DND-41 (cell line): ENCODE measurements at regions not wholly inside any gene's neighbourhood (a gene's known extent, or its start where the extent isn't known, plus 50 kb on each side); places are given as distances from the start of the nearest gene placed in this dataset.
A peak's percentile ranks its signal among the peaks of the same experiment; 100 is the strongest.

ENCODE experiments used
- ATAC-seq: fragments of 200-7000 bp; cut with Tn5 transposase; 3 replicates; pipeline ENCODE4 v1.9.1; 2021; ENCODE audit warnings: low read depth; ENCODE audit not compliant: insufficient read depth
- DNase-seq: peaks from one replicate; pipeline ENCODE4 v3.0.0-alpha.2; 2020
- H2AFZ ChIP-seq: 2 replicates; pipeline ENCODE4 v1.6.0; 2012; ENCODE audit warnings: low read depth, low read length
- H3K27ac ChIP-seq: 2 replicates; pipeline ENCODE4 v1.5.1; 2012; ENCODE audit warnings: low read length, inconsistent platforms
- H3K27me3 ChIP-seq: fragments of 200-600 bp; sonication (generic); 2 replicates; pipeline ENCODE4 v1.6.0; 2012; ENCODE audit warnings: low read length, mild to moderate bottlenecking, inconsistent platforms; ENCODE audit not compliant: insufficient read depth, poor library complexity
- H3K36me3 ChIP-seq: 2 replicates; pipeline ENCODE4 v1.5.1; 2012; ENCODE audit warnings: low read length, inconsistent platforms; ENCODE audit not compliant: insufficient read depth
- H3K4me1 ChIP-seq: 2 replicates; pipeline ENCODE4 v1.5.1; 2012; ENCODE audit warnings: mild to moderate bottlenecking, low read length; ENCODE audit not compliant: insufficient read depth
- H3K4me2 ChIP-seq: 2 replicates; pipeline ENCODE4 v1.6.0; 2012; ENCODE audit warnings: mild to moderate bottlenecking, moderate library complexity, low read length, inconsistent platforms; ENCODE audit not compliant: insufficient read depth
- H3K4me3 ChIP-seq, 2 experiments: fragments of 200-600 bp in 1 of 2; shearing (Covaris generic) in 1 of 2; 2 replicates each; pipeline ENCODE4 v1.5.1; 2012 to 2016; ENCODE audit warnings: inconsistent platforms in 2 of 2, low read length in 2 of 2, mild to moderate bottlenecking in 2 of 2, low read depth in 1 of 2, moderate library complexity in 1 of 2
- H3K79me2 ChIP-seq: 2 replicates; pipeline ENCODE4 v1.6.0; 2012; ENCODE audit warnings: low read length, inconsistent platforms; ENCODE audit not compliant: insufficient read depth
- H3K9ac ChIP-seq: 2 replicates; pipeline ENCODE4 v1.6.0; 2012; ENCODE audit warnings: low read depth, mild to moderate bottlenecking, inconsistent platforms, low read length, moderate library complexity
- H3K9me3 ChIP-seq: 2 replicates; pipeline ENCODE4 v1.5.1; 2012; ENCODE audit warnings: low read length, moderate library complexity, mild to moderate bottlenecking, inconsistent platforms; ENCODE audit not compliant: insufficient read depth, severe bottlenecking
- H4K20me1 ChIP-seq: 2 replicates; pipeline ENCODE4 v1.6.0; 2012; ENCODE audit warnings: low read length; ENCODE audit not compliant: insufficient read depth
- CTCF ChIP-seq: IDR thresholded peaks from 2 replicates; pipeline ENCODE4 v1.5.1; 2012; ENCODE audit warnings: borderline replicate concordance, low read length, moderate library complexity, mild to moderate bottlenecking; ENCODE audit not compliant: poor library complexity, severe bottlenecking; ENCODE audit errors: extremely low read depth
- EZH2 ChIP-seq: IDR thresholded peaks from 3 replicates; pipeline ENCODE4 v1.6.1; 2012; ENCODE audit warnings: borderline replicate concordance, low read depth, mild to moderate bottlenecking, moderate library complexity, low read length, inconsistent platforms; ENCODE audit not compliant: severe bottlenecking

- H4K20me1 ChIP-seq = no peaks in the 10 kb centered on the region
- no peaks in the 10 kb centered on the region for H3K79me2 ChIP-seq
- no peaks in the 10 kb centered on the region for H3K27me3 ChIP-seq
- H3K4me3 ChIP-seq = no peak overlapping the region
- H3K4me1 ChIP-seq = no peaks in the 10 kb centered on the region
- H2AFZ ChIP-seq = peak overlapping the region; percentile 20; the same call in 1 of the 2 replicates
- H3K27ac ChIP-seq = no peak overlapping the region
- H3K36me3 ChIP-seq = no peaks in the 10 kb centered on the region
- DNase-seq (no peak), ATAC-seq (no peak)
- no peak overlapping the region for H3K4me2 ChIP-seq
- no peak for TF ChIP-seq EZH2
- TF ChIP-seq CTCF = no peak
- no peak overlapping the region for H3K9ac ChIP-seq
- H3K9me3 ChIP-seq = no peaks in the 10 kb centered on the region
Observed at GRCh38 chr6:100234625-100235024, 230.1 kb downstream of the SIM1 start.

- DNase-seq = no peak
- no peak overlapping the region for H3K9ac ChIP-seq
- H3K36me3 ChIP-seq = no peaks in the 10 kb centered on the region
- H3K27me3 ChIP-seq = no peaks in the 10 kb centered on the region
- H3K4me2 ChIP-seq = no peak overlapping the region
- no peaks in the 10 kb centered on the region for H3K4me1 ChIP-seq
- H3K79me2 ChIP-seq = no peaks in the 10 kb centered on the region
- TF ChIP-seq EZH2 = no peak
- TF ChIP-seq CTCF = no peak
- no peaks in the 10 kb centered on the region for H4K20me1 ChIP-seq
- H3K9me3 ChIP-seq = no peaks in the 10 kb centered on the region
- H3K4me3 ChIP-seq = no peak overlapping the region
- no peak overlapping the region for H3K27ac ChIP-seq
- no peak for ATAC-seq
- no peak overlapping the region for H2AFZ ChIP-seq
Observed at GRCh38 chr6:100232781-100233573, 231.7 kb downstream of the SIM1 start.

- Histone ChIP-seq H3K4me3 (no peak overlapping the region), H3K27ac (no peak overlapping the region), H3K9ac (no peak overlapping the region), H3K36me3 (no peaks in the 10 kb centered on the region), H3K4me1 (no peaks in the 10 kb centered on the region), H3K9me3 (no peaks in the 10 kb centered on the region), H4K20me1 (no peaks in the 10 kb centered on the region), H3K79me2 (no peaks in the 10 kb centered on the region), H3K27me3 (no peaks in the 10 kb centered on the region), H3K4me2 (no peak overlapping the region), H2AFZ (no peak overlapping the region)
- no peak for TF ChIP-seq CTCF
- TF ChIP-seq EZH2 = no peak
- DNase-seq (no peak), ATAC-seq (no peak)
Observed at GRCh38 chr6:100230953-100231316, 233.8 kb downstream of the SIM1 start.
